Chondrocyte (in vitro differentiated cells): ENCODE measurements at regions not wholly inside any gene's neighbourhood (a gene's known extent, or its start where the extent isn't known, plus 50 kb on each side); places are given as distances from the start of the nearest gene placed in this dataset.

Experiments used
- DNase-seq: peaks from one replicate; pipeline ENCODE4 v3.0.0; 2021; ENCODE audit warnings: mixed read lengths, low spot score
- H3K27ac Mint-ChIP-seq: one replicate; pipeline ENCODE4 v1.8.0; 2021; ENCODE audit warnings: mild to moderate bottlenecking, moderate library complexity, mixed read lengths; ENCODE audit not compliant: unreplicated experiment
- H3K27me3 Mint-ChIP-seq: 2 replicates; pipeline ENCODE4 v1.8.0; 2021; ENCODE audit warnings: low read depth, mixed read lengths
- H3K36me3 Mint-ChIP-seq: 2 replicates; pipeline ENCODE4 v1.8.0; 2021; ENCODE audit warnings: low read depth, mixed read lengths
- H3K4me1 Mint-ChIP-seq: 2 replicates; pipeline ENCODE4 v1.8.0; 2021; ENCODE audit warnings: low read depth, mild to moderate bottlenecking, mixed read lengths
- H3K4me3 Mint-ChIP-seq: one replicate; pipeline ENCODE4 v1.8.0; 2021; ENCODE audit warnings: mild to moderate bottlenecking, moderate library complexity, mixed read lengths; ENCODE audit not compliant: unreplicated experiment
- H3K9me3 Mint-ChIP-seq: 2 replicates; pipeline ENCODE4 v1.8.0; 2021; ENCODE audit warnings: low read depth, mixed read lengths
- TF ChIP-seq, protein P1 (sequence below): fragments of 200-600 bp; sonication (generic); IDR thresholded peaks from 2 replicates; pipeline ENCODE4 v1.5.0; 2021; ENCODE audit warnings: antibody characterized with exemption, mild to moderate bottlenecking, moderate library complexity

DNA sequence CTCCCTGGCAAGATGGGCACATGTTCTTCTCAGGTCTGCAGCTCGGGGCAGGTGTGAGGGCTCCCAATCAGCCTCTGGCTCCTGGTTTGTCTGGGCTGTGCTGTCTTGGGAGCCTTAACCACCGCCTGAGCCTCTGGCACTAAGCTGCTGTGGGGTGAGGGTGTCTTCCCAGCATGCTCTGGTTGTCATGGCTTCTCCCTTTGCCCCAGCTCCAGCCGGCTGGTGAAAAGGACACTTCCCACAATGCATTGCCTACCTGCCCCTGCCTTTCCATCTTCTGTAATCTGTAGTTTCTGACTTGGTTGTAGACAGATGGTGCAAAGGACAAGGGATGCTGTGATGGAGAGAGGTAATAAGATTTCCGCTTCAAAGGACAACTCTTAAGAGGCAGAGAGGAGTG, 295.3 kb downstream of the TLE3 start:
- Mint-ChIP-seq H3K4me1 (peaks cover 6% of the 10 kb centered on the region), H3K9me3 (no peaks in the 10 kb centered on the region), H3K27ac (no peak overlapping the region), H3K4me3 (no peak overlapping the region), H3K36me3 (no peaks in the 10 kb centered on the region), H3K27me3 (peaks cover 13% of the 10 kb centered on the region)
- no peak for DNase-seq
- TF ChIP-seq, protein P1, sequence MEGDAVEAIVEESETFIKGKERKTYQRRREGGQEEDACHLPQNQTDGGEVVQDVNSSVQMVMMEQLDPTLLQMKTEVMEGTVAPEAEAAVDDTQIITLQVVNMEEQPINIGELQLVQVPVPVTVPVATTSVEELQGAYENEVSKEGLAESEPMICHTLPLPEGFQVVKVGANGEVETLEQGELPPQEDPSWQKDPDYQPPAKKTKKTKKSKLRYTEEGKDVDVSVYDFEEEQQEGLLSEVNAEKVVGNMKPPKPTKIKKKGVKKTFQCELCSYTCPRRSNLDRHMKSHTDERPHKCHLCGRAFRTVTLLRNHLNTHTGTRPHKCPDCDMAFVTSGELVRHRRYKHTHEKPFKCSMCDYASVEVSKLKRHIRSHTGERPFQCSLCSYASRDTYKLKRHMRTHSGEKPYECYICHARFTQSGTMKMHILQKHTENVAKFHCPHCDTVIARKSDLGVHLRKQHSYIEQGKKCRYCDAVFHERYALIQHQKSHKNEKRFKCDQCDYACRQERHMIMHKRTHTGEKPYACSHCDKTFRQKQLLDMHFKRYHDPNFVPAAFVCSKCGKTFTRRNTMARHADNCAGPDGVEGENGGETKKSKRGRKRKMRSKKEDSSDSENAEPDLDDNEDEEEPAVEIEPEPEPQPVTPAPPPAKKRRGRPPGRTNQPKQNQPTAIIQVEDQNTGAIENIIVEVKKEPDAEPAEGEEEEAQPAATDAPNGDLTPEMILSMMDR = no peak

DNA sequence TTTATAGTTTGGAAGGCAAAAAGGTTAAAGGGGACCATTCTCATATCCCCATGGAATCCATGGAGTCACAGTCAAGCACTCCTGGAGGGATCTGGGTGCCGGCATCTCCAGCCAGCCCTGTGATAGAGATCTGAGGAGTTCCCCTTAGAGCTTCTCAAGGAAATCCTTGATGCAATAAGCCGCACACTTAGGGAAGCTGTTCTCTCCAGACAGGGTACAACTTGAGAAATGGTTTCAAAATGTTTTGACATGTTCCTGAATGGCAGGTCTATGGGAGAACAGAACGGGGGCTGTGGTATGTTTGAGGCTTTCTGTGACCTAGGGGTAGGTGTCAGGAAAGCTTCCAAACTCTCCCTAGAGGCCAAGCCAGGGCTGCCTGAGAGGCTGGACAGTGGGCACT, 292.9 kb downstream of the TLE3 start:
- no peak for DNase-seq
- TF ChIP-seq, protein P1 = no peak
- no peaks in the 10 kb centered on the region for H3K36me3 Mint-ChIP-seq
- H3K4me1 Mint-ChIP-seq = peaks cover 10% of the 10 kb centered on the region
- H3K4me3 Mint-ChIP-seq = no peak overlapping the region
- H3K9me3 Mint-ChIP-seq = no peaks in the 10 kb centered on the region
- peaks cover 15% of the 10 kb centered on the region for H3K27me3 Mint-ChIP-seq
- no peak overlapping the region for H3K27ac Mint-ChIP-seq

DNA sequence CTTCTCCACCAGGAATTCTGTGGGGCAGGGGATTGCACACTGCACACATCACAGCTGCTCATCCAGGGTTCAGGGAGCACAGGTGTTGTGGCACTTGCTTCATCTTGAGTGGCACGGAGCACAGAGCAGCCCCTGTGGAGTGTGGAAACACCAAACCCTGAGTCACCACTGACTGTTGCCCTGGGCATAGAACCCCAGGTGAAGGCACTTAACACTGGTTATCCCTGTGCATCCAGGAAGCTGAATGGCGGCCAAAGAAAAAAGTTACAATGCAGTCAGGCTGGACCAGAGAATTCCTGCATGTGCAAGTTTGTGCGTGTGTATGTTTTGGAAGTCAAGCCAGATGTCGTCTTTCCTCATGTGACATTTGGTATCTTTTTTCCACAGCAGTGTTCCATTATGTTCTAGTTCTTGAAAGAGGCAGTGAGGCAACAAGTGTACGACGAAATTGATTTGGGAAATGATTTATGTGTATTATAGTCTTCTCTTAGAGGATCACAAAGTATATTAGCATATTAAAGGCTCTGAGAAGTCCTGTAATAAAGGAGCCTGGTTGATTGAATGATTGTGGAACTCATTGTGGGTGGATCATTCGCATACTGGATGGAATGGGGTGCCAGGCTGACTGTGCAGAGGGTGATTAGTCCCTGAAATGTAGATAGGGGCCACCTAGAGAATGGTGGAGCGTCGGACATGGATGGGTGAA, 292.3 kb downstream of the TLE3 start:
- Mint-ChIP-seq H3K27ac (no peak overlapping the region), H3K4me3 (no peak overlapping the region), H3K4me1 (peaks cover 12% of the 10 kb centered on the region), H3K27me3 (peaks cover 15% of the 10 kb centered on the region), H3K9me3 (no peaks in the 10 kb centered on the region), H3K36me3 (no peaks in the 10 kb centered on the region)
- DNase-seq = no peak
- TF ChIP-seq, protein P1 = no peak

DNA sequence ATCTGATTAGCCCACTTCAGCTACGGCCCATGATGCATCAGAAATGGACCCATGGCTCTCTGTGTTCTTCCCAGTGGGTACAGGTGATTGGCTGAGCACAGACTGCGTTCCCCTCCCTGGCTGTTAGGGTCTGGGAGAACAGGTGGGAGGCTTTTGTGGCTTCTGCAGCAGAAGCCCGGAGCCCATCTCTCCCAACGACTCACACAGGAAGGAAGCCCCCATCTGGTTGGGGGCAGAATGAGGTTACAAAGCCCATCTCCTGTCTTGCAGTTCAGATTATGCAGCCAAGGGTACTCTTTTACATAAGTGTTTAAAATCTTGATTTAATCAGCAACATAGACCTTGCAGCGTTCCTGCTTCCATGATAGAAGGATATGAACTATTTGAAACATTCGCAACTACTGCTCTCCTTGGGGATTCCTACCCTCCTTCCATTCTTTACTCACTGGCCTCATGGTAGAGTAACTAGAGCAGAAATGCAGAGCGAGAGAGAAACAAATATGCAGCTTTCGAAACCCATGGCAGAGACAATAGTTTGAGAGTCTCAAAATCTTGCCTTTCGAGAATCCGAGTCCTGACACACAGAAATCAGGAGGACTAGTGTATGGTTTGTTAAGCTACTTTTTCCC, 291.3 kb downstream of the TLE3 start:
- H3K9me3 Mint-ChIP-seq = no peaks in the 10 kb centered on the region
- no peak overlapping the region for H3K27ac Mint-ChIP-seq
- peaks cover 15% of the 10 kb centered on the region for H3K27me3 Mint-ChIP-seq
- TF ChIP-seq, protein P1 = no peak
- DNase-seq = no peak
- H3K4me1 Mint-ChIP-seq = peaks cover 22% of the 10 kb centered on the region
- H3K4me3 Mint-ChIP-seq = no peak overlapping the region
- no peaks in the 10 kb centered on the region for H3K36me3 Mint-ChIP-seq

DNA sequence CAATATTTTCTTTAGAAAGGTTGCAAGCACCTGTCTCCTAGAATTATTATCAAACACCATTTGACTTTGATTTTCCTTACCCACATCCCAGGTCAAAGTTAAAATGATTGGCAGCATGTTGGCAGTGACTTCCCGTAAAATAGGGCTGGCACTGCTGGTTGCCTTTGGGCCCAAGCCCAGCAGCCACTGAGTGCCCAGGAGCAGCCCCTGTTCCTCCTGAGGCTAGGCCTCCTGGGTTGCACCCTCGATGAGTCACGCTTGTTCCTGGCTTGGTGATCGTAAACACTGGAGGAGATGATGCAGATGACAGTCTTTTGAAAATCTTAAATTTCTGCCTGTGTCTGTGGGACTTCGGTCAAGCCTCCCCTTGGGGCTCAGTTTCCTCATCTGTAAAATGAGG, 290.0 kb downstream of the TLE3 start:
- peaks cover 23% of the 10 kb centered on the region for H3K4me1 Mint-ChIP-seq
- no peaks in the 10 kb centered on the region for H3K36me3 Mint-ChIP-seq
- no peak for DNase-seq
- TF ChIP-seq, protein P1 = no peak
- peaks cover 6% of the 10 kb centered on the region for H3K27me3 Mint-ChIP-seq
- H3K27ac Mint-ChIP-seq = no peak overlapping the region
- no peak overlapping the region for H3K4me3 Mint-ChIP-seq
- H3K9me3 Mint-ChIP-seq = no peaks in the 10 kb centered on the region
